NT2/D1 (cell line): ENCODE measurements at regions not wholly inside any gene's neighbourhood (a gene's known extent, or its start where the extent isn't known, plus 50 kb on each side); places are given as distances from the start of the nearest gene placed in this dataset.

Source experiments
- DNase-seq: peaks from one replicate; pipeline ENCODE4 v3.0.0-alpha.2; 2011; ENCODE audit warnings: low read depth, low spot score
- H3K27me3 ChIP-seq: 2 replicates; pipeline ENCODE4 v1.6.0; 2011; ENCODE audit warnings: mild to moderate bottlenecking; ENCODE audit not compliant: insufficient read length, insufficient read depth
- H3K36me3 ChIP-seq: 2 replicates; pipeline ENCODE4 v1.6.1; 2011; ENCODE audit warnings: mild to moderate bottlenecking, low read length, mixed read lengths; ENCODE audit not compliant: insufficient read depth, insufficient read length
- H3K4me1 ChIP-seq: 2 replicates; pipeline ENCODE4 v1.5.1; 2011; ENCODE audit not compliant: insufficient read depth, insufficient read length
- H3K4me3 ChIP-seq: 2 replicates; pipeline ENCODE4 v1.5.1; 2011; ENCODE audit warnings: low read depth; ENCODE audit not compliant: insufficient read length
- H3K9ac ChIP-seq: 2 replicates; pipeline ENCODE4 v1.6.0; 2011; ENCODE audit warnings: low read depth; ENCODE audit not compliant: insufficient read length
- H3K9me3 ChIP-seq: 2 replicates; pipeline ENCODE4 v1.5.1; 2011; ENCODE audit warnings: mild to moderate bottlenecking, low read length; ENCODE audit not compliant: insufficient read depth
- SUZ12 ChIP-seq: IDR thresholded peaks from 2 replicates; pipeline ENCODE4 v1.6.1; 2011; ENCODE audit not compliant: insufficient read length, insufficient read depth; ENCODE audit errors: extremely low read depth
- YY1 ChIP-seq: IDR thresholded peaks from 2 replicates; pipeline ENCODE4 v1.6.1; 2011; ENCODE audit not compliant: insufficient read length, insufficient read depth
- ZNF274 ChIP-seq: IDR thresholded peaks from 2 replicates; pipeline ENCODE4 v1.6.1; 2011; ENCODE audit warnings: mild to moderate bottlenecking, low read depth, low read length

- H3K9ac ChIP-seq, result no peak overlapping the region
- H3K4me1 ChIP-seq, result no peaks in the 10 kb centered on the region
- no peak overlapping the region for H3K4me3 ChIP-seq
- H3K36me3 ChIP-seq, result no peaks in the 10 kb centered on the region
- DNase-seq, result no peak
- H3K27me3 ChIP-seq, result no peaks in the 10 kb centered on the region
- peaks cover 8% of the 10 kb centered on the region; the same call in 1 of the 2 replicates for H3K9me3 ChIP-seq
- TF ChIP-seq ZNF274 (no peak), SUZ12 (no peak), YY1 (no peak)
These were observed 104.9 kb downstream of the NUF2 start for GRCh38 chr1:163426505-163427251.

- TF ChIP-seq YY1 (no peak), SUZ12 (no peak), ZNF274 (no peak)
- DNase-seq, result no peak
- Histone ChIP-seq H3K4me3 (no peak overlapping the region), H3K9ac (no peak overlapping the region), H3K27me3 (no peaks in the 10 kb centered on the region), H3K9me3 (peaks cover 8% of the 10 kb centered on the region; the same call in 1 of the 2 replicates), H3K36me3 (no peaks in the 10 kb centered on the region), H3K4me1 (no peaks in the 10 kb centered on the region)
These were observed 105.5 kb downstream of the NUF2 start for GRCh38 chr1:163427279-163427678.

GRCh38 chr1:163436140-163436812 lies 114.5 kb downstream of the NUF2 start:
- no peak overlapping the region for H3K9ac ChIP-seq
- no peaks in the 10 kb centered on the region; the same call in 1 of the 2 replicates for H3K9me3 ChIP-seq
- TF ChIP-seq YY1 (no peak), SUZ12 (no peak), ZNF274 (no peak)
- no peak overlapping the region for H3K4me3 ChIP-seq
- DNase-seq, result no peak
- no peaks in the 10 kb centered on the region for H3K4me1 ChIP-seq
- H3K27me3 ChIP-seq, result no peaks in the 10 kb centered on the region
- no peaks in the 10 kb centered on the region for H3K36me3 ChIP-seq

- Histone ChIP-seq H3K4me3 (no peak overlapping the region), H3K9me3 (no peaks in the 10 kb centered on the region), H3K9ac (no peak overlapping the region), H3K4me1 (peaks cover under 1% of the 10 kb centered on the region), H3K27me3 (no peaks in the 10 kb centered on the region), H3K36me3 (no peaks in the 10 kb centered on the region)
- no peak for DNase-seq
- TF ChIP-seq SUZ12, result no peak
- no peak for TF ChIP-seq ZNF274
- TF ChIP-seq YY1, result no peak
These were observed 117.7 kb downstream of the NUF2 start for GRCh38 chr1:163439471-163439870.

GRCh38 chr1:163440090-163440489 lies 118.3 kb downstream of the NUF2 start:
- no peak overlapping the region for H3K9ac ChIP-seq
- H3K4me1 ChIP-seq, result peaks cover 3% of the 10 kb centered on the region
- H3K27me3 ChIP-seq, result no peaks in the 10 kb centered on the region
- H3K4me3 ChIP-seq, result no peak overlapping the region
- no peak for TF ChIP-seq SUZ12
- no peak for TF ChIP-seq ZNF274
- TF ChIP-seq YY1, result no peak
- H3K9me3 ChIP-seq, result no peaks in the 10 kb centered on the region
- no peak for DNase-seq
- no peaks in the 10 kb centered on the region for H3K36me3 ChIP-seq

GRCh38 chr1:163442231-163442879 lies 120.6 kb downstream of the NUF2 start:
- TF ChIP-seq SUZ12 (no peak), YY1 (no peak), ZNF274 (no peak)
- Histone ChIP-seq H3K4me3 (no peak overlapping the region), H3K36me3 (no peaks in the 10 kb centered on the region), H3K9ac (no peak overlapping the region), H3K4me1 (peaks cover 3% of the 10 kb centered on the region), H3K27me3 (no peaks in the 10 kb centered on the region), H3K9me3 (no peaks in the 10 kb centered on the region)
- no peak for DNase-seq

- no peak overlapping the region for H3K9ac ChIP-seq
- H3K4me1 ChIP-seq, result peaks cover 3% of the 10 kb centered on the region
- H3K27me3 ChIP-seq, result no peaks in the 10 kb centered on the region
- DNase-seq, result no peak
- TF ChIP-seq SUZ12, result no peak
- no peak for TF ChIP-seq YY1
- H3K9me3 ChIP-seq, result no peaks in the 10 kb centered on the region
- no peaks in the 10 kb centered on the region for H3K36me3 ChIP-seq
- H3K4me3 ChIP-seq, result no peak overlapping the region
These were observed 121.1 kb downstream of the NUF2 start for GRCh38 chr1:163442895-163443294.
